SU-DHL-6 (cell line): ENCODE measurements at regions not wholly inside any gene's neighbourhood (a gene's known extent, or its start where the extent isn't known, plus 50 kb on each side); places are given as distances from the start of the nearest gene placed in this dataset.

Experiments
- H2AFZ ChIP-seq: fragments of 200-600 bp; sonication (generic); 2 replicates; pipeline ENCODE4 v1.6.1; 2014; ENCODE audit warnings: low read depth, mild to moderate bottlenecking, moderate library complexity, mixed read lengths, antibody characterized with exemption, low read length; ENCODE audit not compliant: severe bottlenecking
- H3F3A ChIP-seq: fragments of 200-600 bp; shearing (Covaris generic); 2 replicates; pipeline ENCODE4 v1.6.0; 2016; ENCODE audit warnings: antibody characterized with exemption, mild to moderate bottlenecking; ENCODE audit not compliant: insufficient read depth
- H3K27ac ChIP-seq: fragments of 200-600 bp; sonication (generic); 2 replicates; pipeline ENCODE4 v1.5.1; 2016; ENCODE audit warnings: low read depth, mild to moderate bottlenecking, low read length, moderate library complexity, mixed read lengths
- H3K27me3 ChIP-seq: fragments of 200-600 bp; sonication (generic), shearing (Covaris generic); 2 replicates; pipeline ENCODE4 v1.6.0; 2014; ENCODE audit warnings: mild to moderate bottlenecking, low read length
- H3K36me3 ChIP-seq: fragments of 200-600 bp; sonication (generic); 2 replicates; pipeline ENCODE4 v1.6.1; 2014; ENCODE audit warnings: mild to moderate bottlenecking, low read length, mixed read lengths
- H3K4me2 ChIP-seq: fragments of 300-600, 200-600 bp; shearing (Covaris generic), sonication (generic); 2 replicates; pipeline ENCODE4 v1.6.0; 2014; ENCODE audit warnings: low read length, low read depth, mild to moderate bottlenecking; ENCODE audit not compliant: poor library complexity, severe bottlenecking
- H3K4me3 ChIP-seq: fragments of 200-600 bp; sonication (generic); 2 replicates; pipeline ENCODE4 v1.5.1; 2014; ENCODE audit warnings: antibody characterized with exemption, low read length, mild to moderate bottlenecking, mixed read lengths; ENCODE audit not compliant: insufficient read depth, poor library complexity, severe bottlenecking
- H3K79me2 ChIP-seq: fragments of 200-600 bp; sonication (generic); 2 replicates; pipeline ENCODE4 v1.6.1; 2014; ENCODE audit warnings: mild to moderate bottlenecking, low read length, moderate library complexity; ENCODE audit not compliant: insufficient read depth
- H3K9ac ChIP-seq: fragments of 200-600 bp; sonication (generic); 2 replicates; pipeline ENCODE4 v1.7.0; 2014; ENCODE audit warnings: mild to moderate bottlenecking, low read length
- H3K9me2 ChIP-seq: fragments of 200-600 bp; sonication (generic); replicated peaks from 2 replicates; pipeline ENCODE4 v1.6.1; 2014; ENCODE audit warnings: low read length; ENCODE audit not compliant: insufficient read depth
- H3K9me3 ChIP-seq: fragments of 200-600 bp; sonication (generic); 2 replicates; pipeline ENCODE4 v1.6.1; 2014; ENCODE audit warnings: low read length, mixed read lengths; ENCODE audit not compliant: insufficient read depth
- H4K20me1 ChIP-seq: fragments of 200-600 bp; sonication (generic); 2 replicates; pipeline ENCODE4 v1.6.1; 2014; ENCODE audit warnings: low read depth, mild to moderate bottlenecking, antibody characterized with exemption, low read length, moderate library complexity, mixed read lengths
- CTCF ChIP-seq: fragments of 200-600 bp; sonication (generic); IDR thresholded peaks from one replicate; pipeline ENCODE4 v1.5.1; 2017; ENCODE audit warnings: antibody characterized with exemption, mild to moderate bottlenecking, low read length, moderate library complexity; ENCODE audit not compliant: insufficient read depth, poor library complexity, severe bottlenecking
- EZH2phosphoT487 ChIP-seq: fragments of 200-600 bp; sonication (generic), shearing (Covaris generic); conservative IDR thresholded peaks from 2 replicates; pipeline ENCODE4 v1.6.1; 2018; ENCODE audit warnings: mild to moderate bottlenecking, antibody characterized with exemption, low read length, moderate library complexity, mixed read lengths

GRCh38 chr19:31496076-31496475 lies 146.8 kb upstream of the TSHZ3 start:
- Histone ChIP-seq H3K4me3 (no peak overlapping the region), H3K4me2 (no peak overlapping the region), H3K9ac (no peak overlapping the region), H3K27me3 (no peaks in the 10 kb centered on the region), H3F3A (no peaks in the 10 kb centered on the region), H3K9me3 (no peaks in the 10 kb centered on the region), H3K27ac (no peak overlapping the region), H3K9me2 (no peaks in the 10 kb centered on the region), H3K36me3 (no peaks in the 10 kb centered on the region), H2AFZ (no peak overlapping the region), H3K79me2 (no peaks in the 10 kb centered on the region), H4K20me1 (no peaks in the 10 kb centered on the region)
- TF ChIP-seq EZH2phosphoT487 (no peak), CTCF (no peak)

DNA sequence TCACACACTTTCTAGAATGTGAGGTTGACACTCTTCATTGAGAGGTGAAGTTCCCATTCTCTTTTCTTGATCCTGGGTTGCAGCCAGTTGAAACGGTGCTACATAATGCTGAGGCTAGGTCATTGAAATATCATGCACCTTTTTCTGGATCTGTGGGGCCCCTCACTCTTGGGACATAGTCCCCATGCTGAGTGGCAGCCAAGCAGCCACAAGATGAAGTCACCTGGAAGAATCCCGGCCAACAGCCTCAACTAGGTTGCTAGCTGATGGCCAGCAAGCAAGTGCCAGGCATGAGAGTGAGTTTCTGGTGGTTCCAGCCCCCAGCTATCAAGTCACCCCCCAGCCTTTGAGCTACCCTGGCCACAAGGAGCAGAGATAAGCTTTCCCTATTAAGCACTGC lies 148.5 kb upstream of the TSHZ3 start:
- H3K36me3 ChIP-seq, result no peaks in the 10 kb centered on the region
- H4K20me1 ChIP-seq, result no peaks in the 10 kb centered on the region
- H3K27me3 ChIP-seq, result no peaks in the 10 kb centered on the region
- no peaks in the 10 kb centered on the region for H3K9me2 ChIP-seq
- TF ChIP-seq EZH2phosphoT487 (no peak), CTCF (no peak)
- H3K27ac ChIP-seq, result no peak overlapping the region
- no peak overlapping the region for H3K4me3 ChIP-seq
- no peaks in the 10 kb centered on the region for H3F3A ChIP-seq
- H3K9ac ChIP-seq, result no peak overlapping the region
- H3K9me3 ChIP-seq, result no peaks in the 10 kb centered on the region
- no peaks in the 10 kb centered on the region for H3K79me2 ChIP-seq
- H3K4me2 ChIP-seq, result no peak overlapping the region
- H2AFZ ChIP-seq, result no peak overlapping the region

DNA sequence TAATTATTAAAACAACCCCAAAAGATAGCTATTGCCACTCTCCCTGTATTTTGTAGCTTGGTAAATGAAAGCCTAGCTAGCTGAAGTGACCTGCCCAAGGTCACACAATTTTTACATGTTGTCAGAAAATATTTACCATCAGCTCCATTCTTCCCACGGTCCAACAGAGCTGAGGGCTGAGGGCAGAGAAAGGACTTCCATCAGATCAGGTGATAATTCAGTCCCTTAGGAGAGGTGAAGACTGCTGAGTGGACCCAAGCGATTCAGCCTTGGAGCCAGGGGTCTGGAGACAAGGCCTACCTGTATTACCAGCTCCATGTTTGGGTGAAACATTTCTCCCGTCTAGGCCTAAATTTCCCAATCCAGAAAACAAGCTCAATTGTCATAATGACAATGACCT lies 149.5 kb upstream of the TSHZ3 start:
- Histone ChIP-seq H3K4me2 (no peak overlapping the region), H3F3A (no peaks in the 10 kb centered on the region), H2AFZ (no peak overlapping the region), H3K9me2 (no peaks in the 10 kb centered on the region), H3K36me3 (no peaks in the 10 kb centered on the region), H3K4me3 (no peak overlapping the region), H3K9ac (no peak overlapping the region), H3K27me3 (no peaks in the 10 kb centered on the region), H3K79me2 (no peaks in the 10 kb centered on the region), H4K20me1 (no peaks in the 10 kb centered on the region), H3K27ac (no peak overlapping the region), H3K9me3 (no peaks in the 10 kb centered on the region)
- TF ChIP-seq CTCF, result no peak
- TF ChIP-seq EZH2phosphoT487, result no peak
